GM23338 (cell line): ENCODE measurements at regions not wholly inside any gene's neighbourhood (a gene's known extent, or its start where the extent isn't known, plus 50 kb on each side); places are given as distances from the start of the nearest gene placed in this dataset.

ENCODE experiments used
- ATAC-seq: fragments of 200-7000 bp; cut with Tn5 transposase; 3 replicates; pipeline ENCODE4 v1.9.1; 2020
- DNase-seq: peaks from one replicate; pipeline ENCODE4 v3.0.0-alpha.2; 2015; ENCODE audit warnings: low spot score
- H2AFZ ChIP-seq: fragments of 200-600 bp; sonication (generic); 2 replicates; pipeline ENCODE4 v1.8.0; 2016; ENCODE audit warnings: antibody characterized with exemption, mild to moderate bottlenecking, moderate library complexity
- H3F3A ChIP-seq: fragments of 200-600 bp; sonication (generic); replicated peaks from 2 replicates; pipeline ENCODE4 v1.8.0; 2017; ENCODE audit warnings: antibody characterized with exemption, mixed run types, low read depth
- H3K27ac ChIP-seq: fragments of 200-600 bp; sonication (generic); 2 replicates; pipeline ENCODE4 v1.6.1; 2016; ENCODE audit warnings: low read depth
- H3K27me3 ChIP-seq: fragments of 200-600 bp; sonication (generic); 2 replicates; pipeline ENCODE4 v1.8.0; 2016; ENCODE audit warnings: mild to moderate bottlenecking, mixed run types, moderate library complexity; ENCODE audit not compliant: insufficient read depth
- H3K36me3 ChIP-seq: fragments of 200-600 bp; sonication (generic); 2 replicates; pipeline ENCODE4 v1.8.0; 2016; ENCODE audit warnings: mild to moderate bottlenecking; ENCODE audit not compliant: insufficient read depth
- H3K4me1 ChIP-seq: fragments of 200-600 bp; sonication (generic); 2 replicates; pipeline ENCODE4 v1.8.0; 2016; ENCODE audit warnings: mild to moderate bottlenecking, moderate library complexity; ENCODE audit not compliant: insufficient read depth
- H3K4me2 ChIP-seq: fragments of 200-600 bp; sonication (generic); 2 replicates; pipeline ENCODE4 v1.7.1; 2017; ENCODE audit warnings: mixed run types
- H3K4me3 ChIP-seq: fragments of 200-600 bp; sonication (generic); 2 replicates; pipeline ENCODE4 v1.6.1; 2016; ENCODE audit warnings: mixed run types
- H3K79me2 ChIP-seq: fragments of 200-600 bp; sonication (generic); replicated peaks from 2 replicates; pipeline ENCODE4 v1.8.0; 2017; ENCODE audit warnings: mild to moderate bottlenecking; ENCODE audit not compliant: insufficient read depth
- H3K9me2 ChIP-seq: fragments of 200-600 bp; sonication (generic); 2 replicates; pipeline ENCODE4 v1.8.0; 2017; ENCODE audit not compliant: insufficient read depth
- H4K20me1 ChIP-seq: fragments of 200-600 bp; sonication (generic); replicated peaks from 2 replicates; pipeline ENCODE4 v1.8.0; 2017; ENCODE audit warnings: mild to moderate bottlenecking; ENCODE audit not compliant: insufficient read depth
- H3K27ac Mint-ChIP-seq: 2 replicates; pipeline ENCODE4 v1.8.0; 2020; ENCODE audit warnings: inconsistent platforms, mild to moderate bottlenecking, moderate library complexity, mixed read lengths
- H3K27me3 Mint-ChIP-seq: 3 replicates; pipeline ENCODE4 v1.8.0; 2022; ENCODE audit warnings: low read depth, mild to moderate bottlenecking, moderate library complexity, mixed read lengths, inconsistent platforms; ENCODE audit not compliant: insufficient read depth, poor library complexity
- H3K36me3 Mint-ChIP-seq: 3 replicates; pipeline ENCODE4 v1.8.0; 2021; ENCODE audit warnings: low read depth, mild to moderate bottlenecking, inconsistent platforms, moderate library complexity, mixed read lengths
- H3K4me1 Mint-ChIP-seq: 3 replicates; pipeline ENCODE4 v1.8.0; 2020; ENCODE audit warnings: mild to moderate bottlenecking, inconsistent platforms, mixed read lengths
- H3K4me3 Mint-ChIP-seq: 3 replicates; pipeline ENCODE4 v1.8.0; 2021; ENCODE audit warnings: moderate library complexity, mild to moderate bottlenecking, inconsistent platforms, mixed read lengths
- H3K9me3 Mint-ChIP-seq: 3 replicates; pipeline ENCODE4 v1.8.0; 2020; ENCODE audit warnings: moderate library complexity, mild to moderate bottlenecking, inconsistent platforms, mixed read lengths
- CREB1 ChIP-seq: fragments of 250-450 bp; sonication (Bioruptor Pico); IDR thresholded peaks from 2 replicates; pipeline ENCODE4 v1.5.0; 2020; ENCODE audit warnings: low read depth, mild to moderate bottlenecking, moderate library complexity
- JUNB ChIP-seq: IDR thresholded peaks from one replicate; pipeline ENCODE4 v1.6.1; 2016; ENCODE audit warnings: antibody characterized with exemption; ENCODE audit not compliant: unreplicated experiment
- NANOG ChIP-seq: IDR thresholded peaks from 2 replicates; pipeline ENCODE4 v1.6.1; 2016; ENCODE audit warnings: antibody characterized with exemption, borderline replicate concordance
- POLR2AphosphoS5 ChIP-seq: IDR thresholded peaks from 2 replicates; pipeline ENCODE4 v1.6.1; 2016; ENCODE audit warnings: antibody characterized with exemption, low read depth
- ZNF114 ChIP-seq: fragments of 250-450 bp; sonication (Bioruptor Pico); IDR thresholded peaks from 2 replicates; pipeline ENCODE4 v1.5.0; 2020; ENCODE audit warnings: mild to moderate bottlenecking, moderate library complexity
- ZNF331 ChIP-seq: fragments of 250-450 bp; sonication (Bioruptor Pico); IDR thresholded peaks from 2 replicates; pipeline ENCODE4 v1.5.0; 2020; ENCODE audit warnings: low read depth, mild to moderate bottlenecking, moderate library complexity
- TF ChIP-seq, protein P1 (sequence below): IDR thresholded peaks from 2 replicates; pipeline ENCODE4 v1.6.1; 2016; ENCODE audit warnings: antibody characterized with exemption
- TF ChIP-seq, protein P2 (sequence below), 2 experiments: fragments of 200-600 bp in 1 of 2; sonication (generic) in 1 of 2; conservative IDR thresholded peaks; 2 replicates each; pipeline versions ENCODE4 v1.5.1 to v1.6.1; 2016 to 2017; ENCODE audit warnings: antibody characterized with exemption in 2 of 2, low read depth in 2 of 2, mild to moderate bottlenecking in 2 of 2, moderate library complexity in 1 of 2
- TF ChIP-seq, protein P3 (sequence below): IDR thresholded peaks from one replicate; pipeline ENCODE4 v1.6.1; 2018; ENCODE audit warnings: antibody characterized with exemption; ENCODE audit not compliant: unreplicated experiment

DNA sequence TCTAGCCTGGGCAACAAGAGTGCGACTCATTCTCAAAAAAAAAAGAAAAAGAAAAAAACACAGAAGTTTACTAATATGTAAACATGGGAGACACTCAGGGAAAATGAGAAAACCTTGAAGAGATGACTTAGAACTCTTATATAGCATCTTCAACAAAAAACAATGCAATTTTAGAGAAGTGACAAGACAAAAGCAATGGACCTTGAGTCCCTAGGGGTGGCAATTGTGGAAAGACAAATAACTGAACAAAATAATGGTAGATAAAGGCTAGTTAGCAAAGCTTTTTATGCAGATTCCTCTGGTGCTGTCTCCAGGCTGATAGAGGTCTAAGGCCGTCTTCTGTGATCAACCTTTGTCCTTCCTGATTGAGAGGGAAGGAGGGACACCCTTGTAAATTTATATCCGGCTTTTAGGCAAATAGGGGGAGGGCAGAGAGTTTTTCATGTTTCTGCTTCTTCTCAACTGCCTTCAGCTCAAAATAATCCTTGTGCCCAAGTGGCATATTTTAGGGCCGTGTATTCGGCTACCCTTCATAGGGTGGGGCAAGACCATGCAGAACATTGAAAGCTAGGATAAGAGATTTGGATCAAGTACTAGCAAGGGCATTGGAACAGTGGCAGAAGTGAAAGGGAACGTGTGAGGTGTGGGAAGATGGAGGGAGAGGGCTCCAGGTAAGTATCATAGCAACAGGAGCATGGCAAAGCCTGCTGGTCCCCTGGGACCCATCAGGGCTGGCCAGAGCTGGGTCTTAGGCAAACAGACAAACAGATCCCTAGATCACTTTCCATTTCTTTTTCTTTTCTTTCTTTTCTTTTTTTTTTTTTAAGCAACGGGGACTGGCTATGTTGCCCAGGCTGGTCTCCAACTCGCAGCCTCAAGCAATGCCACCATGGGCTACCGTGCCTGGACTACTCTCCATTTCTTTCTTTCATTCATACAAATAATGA, 95.0 kb upstream of the CALM2 start:
- H3K4me1 Mint-ChIP-seq, result peaks cover 19% of the 10 kb centered on the region
- peaks cover 6% of the 10 kb centered on the region for H3K27me3 Mint-ChIP-seq
- Histone ChIP-seq H3K27ac (no peak overlapping the region), H3K4me1 (peaks cover 28% of the 10 kb centered on the region), H3K79me2 (no peaks in the 10 kb centered on the region), H3K9me2 (no peaks in the 10 kb centered on the region), H3K4me3 (peak overlapping the region; percentile 56; the same call in 1 of the 2 replicates), H3K36me3 (no peaks in the 10 kb centered on the region), H3K4me2 (peak overlapping the region; percentile 81), H3K27me3 (no peaks in the 10 kb centered on the region), H3F3A (peaks cover 7% of the 10 kb centered on the region; the same call in 1 of the 2 replicates), H2AFZ (peak overlapping the region; percentile 74), H4K20me1 (no peaks in the 10 kb centered on the region)
- no peaks in the 10 kb centered on the region for H3K9me3 Mint-ChIP-seq
- H3K27ac Mint-ChIP-seq, result no peak overlapping the region
- no peak for ATAC-seq
- no peak for DNase-seq
- TF ChIP-seq CREB1 (CRISPR knock-in tag), result no peak
- no peak for TF ChIP-seq POLR2AphosphoS5
- no peak overlapping the region; the same call in 2 of the 3 replicates for H3K4me3 Mint-ChIP-seq
- no peaks in the 10 kb centered on the region; the same call in 2 of the 3 replicates for H3K36me3 Mint-ChIP-seq

DNA sequence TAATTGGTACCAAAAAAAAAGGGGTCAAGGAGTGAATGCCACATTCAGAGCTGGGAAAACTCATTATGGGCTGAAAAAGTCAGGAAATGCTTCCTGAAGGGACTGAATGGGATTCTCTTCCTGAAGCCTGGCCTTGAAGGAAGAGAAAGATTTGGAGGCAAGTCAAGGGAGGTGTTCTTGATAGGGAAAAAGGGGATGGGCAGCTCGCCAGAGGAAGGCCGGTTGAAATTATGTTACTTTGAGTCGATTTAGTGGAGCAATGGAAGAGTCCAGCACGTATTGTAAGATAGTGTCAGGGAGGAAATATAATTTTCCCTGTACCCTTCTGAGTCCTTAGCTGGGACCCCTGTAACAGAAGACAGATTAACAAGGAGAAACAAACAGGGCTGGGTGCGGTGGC, 94.1 kb upstream of the CALM2 start:
- H3K9me2 ChIP-seq, result no peaks in the 10 kb centered on the region
- no peak overlapping the region for H3K4me2 ChIP-seq
- H4K20me1 ChIP-seq, result no peaks in the 10 kb centered on the region
- no peak overlapping the region for H3K27ac ChIP-seq
- H3K9me3 Mint-ChIP-seq, result no peaks in the 10 kb centered on the region
- H3K79me2 ChIP-seq, result no peaks in the 10 kb centered on the region
- peaks cover 10% of the 10 kb centered on the region; the same call in 1 of the 2 replicates for H3F3A ChIP-seq
- ATAC-seq (no peak), DNase-seq (no peak)
- no peaks in the 10 kb centered on the region for H3K27me3 ChIP-seq
- H3K36me3 ChIP-seq, result no peaks in the 10 kb centered on the region
- H3K27ac Mint-ChIP-seq, result no peak overlapping the region
- H2AFZ ChIP-seq, result no peak overlapping the region
- H3K4me1 ChIP-seq, result peaks cover 36% of the 10 kb centered on the region
- H3K4me3 ChIP-seq, result no peak overlapping the region
- H3K4me1 Mint-ChIP-seq, result peaks cover 22% of the 10 kb centered on the region
- no peaks in the 10 kb centered on the region; the same call in 2 of the 3 replicates for H3K36me3 Mint-ChIP-seq
- peaks cover 6% of the 10 kb centered on the region for H3K27me3 Mint-ChIP-seq
- no peak overlapping the region for H3K4me3 Mint-ChIP-seq
- TF ChIP-seq, protein P1, sequence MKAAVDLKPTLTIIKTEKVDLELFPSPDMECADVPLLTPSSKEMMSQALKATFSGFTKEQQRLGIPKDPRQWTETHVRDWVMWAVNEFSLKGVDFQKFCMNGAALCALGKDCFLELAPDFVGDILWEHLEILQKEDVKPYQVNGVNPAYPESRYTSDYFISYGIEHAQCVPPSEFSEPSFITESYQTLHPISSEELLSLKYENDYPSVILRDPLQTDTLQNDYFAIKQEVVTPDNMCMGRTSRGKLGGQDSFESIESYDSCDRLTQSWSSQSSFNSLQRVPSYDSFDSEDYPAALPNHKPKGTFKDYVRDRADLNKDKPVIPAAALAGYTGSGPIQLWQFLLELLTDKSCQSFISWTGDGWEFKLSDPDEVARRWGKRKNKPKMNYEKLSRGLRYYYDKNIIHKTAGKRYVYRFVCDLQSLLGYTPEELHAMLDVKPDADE, result no peak
- TF ChIP-seq, protein P2, sequence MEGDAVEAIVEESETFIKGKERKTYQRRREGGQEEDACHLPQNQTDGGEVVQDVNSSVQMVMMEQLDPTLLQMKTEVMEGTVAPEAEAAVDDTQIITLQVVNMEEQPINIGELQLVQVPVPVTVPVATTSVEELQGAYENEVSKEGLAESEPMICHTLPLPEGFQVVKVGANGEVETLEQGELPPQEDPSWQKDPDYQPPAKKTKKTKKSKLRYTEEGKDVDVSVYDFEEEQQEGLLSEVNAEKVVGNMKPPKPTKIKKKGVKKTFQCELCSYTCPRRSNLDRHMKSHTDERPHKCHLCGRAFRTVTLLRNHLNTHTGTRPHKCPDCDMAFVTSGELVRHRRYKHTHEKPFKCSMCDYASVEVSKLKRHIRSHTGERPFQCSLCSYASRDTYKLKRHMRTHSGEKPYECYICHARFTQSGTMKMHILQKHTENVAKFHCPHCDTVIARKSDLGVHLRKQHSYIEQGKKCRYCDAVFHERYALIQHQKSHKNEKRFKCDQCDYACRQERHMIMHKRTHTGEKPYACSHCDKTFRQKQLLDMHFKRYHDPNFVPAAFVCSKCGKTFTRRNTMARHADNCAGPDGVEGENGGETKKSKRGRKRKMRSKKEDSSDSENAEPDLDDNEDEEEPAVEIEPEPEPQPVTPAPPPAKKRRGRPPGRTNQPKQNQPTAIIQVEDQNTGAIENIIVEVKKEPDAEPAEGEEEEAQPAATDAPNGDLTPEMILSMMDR (conservative IDR thresholded peaks at IDR 0.05; ENCODE audit: low read depth in 2 of 2), result no peak
- TF ChIP-seq, protein P3, sequence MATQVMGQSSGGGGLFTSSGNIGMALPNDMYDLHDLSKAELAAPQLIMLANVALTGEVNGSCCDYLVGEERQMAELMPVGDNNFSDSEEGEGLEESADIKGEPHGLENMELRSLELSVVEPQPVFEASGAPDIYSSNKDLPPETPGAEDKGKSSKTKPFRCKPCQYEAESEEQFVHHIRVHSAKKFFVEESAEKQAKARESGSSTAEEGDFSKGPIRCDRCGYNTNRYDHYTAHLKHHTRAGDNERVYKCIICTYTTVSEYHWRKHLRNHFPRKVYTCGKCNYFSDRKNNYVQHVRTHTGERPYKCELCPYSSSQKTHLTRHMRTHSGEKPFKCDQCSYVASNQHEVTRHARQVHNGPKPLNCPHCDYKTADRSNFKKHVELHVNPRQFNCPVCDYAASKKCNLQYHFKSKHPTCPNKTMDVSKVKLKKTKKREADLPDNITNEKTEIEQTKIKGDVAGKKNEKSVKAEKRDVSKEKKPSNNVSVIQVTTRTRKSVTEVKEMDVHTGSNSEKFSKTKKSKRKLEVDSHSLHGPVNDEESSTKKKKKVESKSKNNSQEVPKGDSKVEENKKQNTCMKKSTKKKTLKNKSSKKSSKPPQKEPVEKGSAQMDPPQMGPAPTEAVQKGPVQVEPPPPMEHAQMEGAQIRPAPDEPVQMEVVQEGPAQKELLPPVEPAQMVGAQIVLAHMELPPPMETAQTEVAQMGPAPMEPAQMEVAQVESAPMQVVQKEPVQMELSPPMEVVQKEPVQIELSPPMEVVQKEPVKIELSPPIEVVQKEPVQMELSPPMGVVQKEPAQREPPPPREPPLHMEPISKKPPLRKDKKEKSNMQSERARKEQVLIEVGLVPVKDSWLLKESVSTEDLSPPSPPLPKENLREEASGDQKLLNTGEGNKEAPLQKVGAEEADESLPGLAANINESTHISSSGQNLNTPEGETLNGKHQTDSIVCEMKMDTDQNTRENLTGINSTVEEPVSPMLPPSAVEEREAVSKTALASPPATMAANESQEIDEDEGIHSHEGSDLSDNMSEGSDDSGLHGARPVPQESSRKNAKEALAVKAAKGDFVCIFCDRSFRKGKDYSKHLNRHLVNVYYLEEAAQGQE, result no peak
- TF ChIP-seq CREB1 (CRISPR knock-in tag) (no peak), ZNF114 (CRISPR knock-in tag) (no peak), POLR2AphosphoS5 (no peak), JUNB (no peak), NANOG (no peak), ZNF331 (CRISPR knock-in tag) (no peak)
